Naive thymus-derived CD4-positive, alpha-beta T cell (primary cell): ENCODE measurements at regions not wholly inside any gene's neighbourhood (a gene's known extent, or its start where the extent isn't known, plus 50 kb on each side); places are given as distances from the start of the nearest gene placed in this dataset.

Experiments used
- ATAC-seq: fragments of 150-1000 bp; cut with Tn5 transposase; 2 replicates; pipeline ENCODE4 v1.10.0; 2021; ENCODE audit warnings: mild to moderate bottlenecking, moderate library complexity
- CTCF ChIA-PET: fragments of 350-600 bp; sonication (Branson Sonifier 250); formaldehyde crosslinking; loops from one replicate; lab custom pipeline; 2021; ENCODE audit warnings: antibody characterized with exemption; lab: Charles Lee
- POLR2A ChIA-PET: fragments of 350-600 bp; sonication (Branson Sonifier 250); formaldehyde crosslinking; loops from one replicate; lab custom pipeline; 2021; ENCODE audit warnings: antibody characterized with exemption, inconsistent platforms; lab: Charles Lee
- DNase-seq, 9 donors: peaks; one replicate each; pipeline versions ENCODE4 v3.0.0 to v3.0.0-alpha.2; 2020 to 2022; ENCODE audit warnings: mixed read lengths in 1 of 9
- H3K27ac ChIP-seq: one replicate; pipeline ENCODE4 v1.7.0; 2013; ENCODE audit warnings: mild to moderate bottlenecking, low read depth, low read length, moderate library complexity
- H3K27me3 ChIP-seq, 2 donors: one replicate each; pipeline ENCODE4 v1.7.0; 2013; ENCODE audit warnings: low read length in 2 of 2, mild to moderate bottlenecking in 2 of 2, moderate library complexity in 2 of 2; ENCODE audit not compliant: control insufficient read depth in 2 of 2, insufficient read depth in 2 of 2
- H3K36me3 ChIP-seq, 3 experiments: 1 replicate in 2 of 3; 2 replicates in 1 of 3; pipeline ENCODE4 v1.7.0; 2013; ENCODE audit warnings: low read length in 3 of 3, mild to moderate bottlenecking in 3 of 3, moderate library complexity in 1 of 3; ENCODE audit not compliant: insufficient read depth in 3 of 3, control insufficient read depth in 2 of 3
- H3K4me1 ChIP-seq, 2 donors: one replicate each; pipeline ENCODE4 v1.7.0; 2013; ENCODE audit warnings: low read length in 2 of 2, mild to moderate bottlenecking in 2 of 2, moderate library complexity in 1 of 2; ENCODE audit not compliant: control insufficient read depth in 2 of 2, insufficient read depth in 2 of 2
- H3K4me3 ChIP-seq: 2 replicates; pipeline ENCODE4 v1.7.0; 2013; ENCODE audit warnings: mild to moderate bottlenecking, low read length
- H3K9me3 ChIP-seq, 3 experiments: 1 replicate in 2 of 3; 2 replicates in 1 of 3; pipeline ENCODE4 v1.7.0; 2013; ENCODE audit warnings: low read length in 3 of 3; ENCODE audit not compliant: control insufficient read depth in 2 of 3
- H3K27ac Mint-ChIP-seq, 9 donors: one replicate each; pipeline ENCODE4 v1.8.0; 2020 to 2022; ENCODE audit warnings: mixed read lengths in 9 of 9, mild to moderate bottlenecking in 8 of 9, moderate library complexity in 5 of 9, inconsistent platforms in 2 of 9
- H3K27me3 Mint-ChIP-seq, 5 donors: one replicate each; pipeline ENCODE4 v1.8.0; 2021 to 2022; ENCODE audit warnings: mixed read lengths in 5 of 5, mild to moderate bottlenecking in 1 of 5
- H3K36me3 Mint-ChIP-seq, 5 donors: one replicate each; pipeline ENCODE4 v1.8.0; 2020 to 2022; ENCODE audit warnings: mixed read lengths in 5 of 5, mild to moderate bottlenecking in 3 of 5, inconsistent platforms in 1 of 5
- H3K4me1 Mint-ChIP-seq, 7 donors: one replicate each; pipeline ENCODE4 v1.8.0; 2020 to 2022; ENCODE audit warnings: mixed read lengths in 7 of 7, mild to moderate bottlenecking in 3 of 7, inconsistent platforms in 1 of 7
- H3K4me3 Mint-ChIP-seq, 10 donors: one replicate each; pipeline ENCODE4 v1.8.0; 2020 to 2022; ENCODE audit warnings: mild to moderate bottlenecking in 10 of 10, mixed read lengths in 10 of 10, moderate library complexity in 6 of 10, inconsistent platforms in 2 of 10
- H3K9me3 Mint-ChIP-seq, 11 donors: one replicate each; pipeline ENCODE4 v1.8.0; 2020 to 2022; ENCODE audit warnings: mixed read lengths in 11 of 11, mild to moderate bottlenecking in 4 of 11, inconsistent platforms in 1 of 11, moderate library complexity in 1 of 11
- intact Hi-C, 2 donors: fragments of 100-400 bp; cut with micrococcal nuclease; formaldehyde crosslinking; loops; one replicate each; pipeline ENCODE4 v1.15.1; 2023

- ATAC-seq: no peak
- H3K4me3 Mint-ChIP-seq: no peak overlapping the region
- H3K27ac Mint-ChIP-seq: no peak overlapping the region
- ChIA-PET POLR2A (no interaction called here), CTCF (no interaction called here)
- no peaks in the 10 kb centered on the region for H3K4me1 Mint-ChIP-seq
- Histone ChIP-seq H3K27ac (no peak overlapping the region), H3K4me1 (no peaks in the 10 kb centered on the region), H3K36me3 (no peaks in the 10 kb centered on the region), H3K4me3 (no peak overlapping the region), H3K9me3 (no peaks in the 10 kb centered on the region), H3K27me3 (no peaks in the 10 kb centered on the region)
- H3K27me3 Mint-ChIP-seq: peaks cover 0 to 4% (median 0%) of the 10 kb centered on the region in 5 donors
- H3K36me3 Mint-ChIP-seq: no peaks in the 10 kb centered on the region
- intact Hi-C loops: no loop called here
- no peak for DNase-seq
- peaks cover 0 to 6% (median 0%) of the 10 kb centered on the region in 11 donors for H3K9me3 Mint-ChIP-seq
These were observed 62.4 kb downstream of the CLDN17 start for GRCh38 chr21:30104241-30104640.

- ChIA-PET POLR2A (no interaction called here), CTCF (no interaction called here)
- Histone ChIP-seq H3K27ac (no peak overlapping the region), H3K27me3 (no peaks in the 10 kb centered on the region), H3K36me3 (no peaks in the 10 kb centered on the region), H3K9me3 (no peaks in the 10 kb centered on the region), H3K4me1 (no peaks in the 10 kb centered on the region), H3K4me3 (no peak overlapping the region)
- Mint-ChIP-seq H3K27me3 (peaks cover 0 to 10% (median 0%) of the 10 kb centered on the region in 5 donors), H3K4me1 (no peaks in the 10 kb centered on the region), H3K4me3 (no peak overlapping the region), H3K36me3 (no peaks in the 10 kb centered on the region), H3K27ac (no peak overlapping the region), H3K9me3 (peaks cover 0 to 6% (median 0%) of the 10 kb centered on the region in 11 donors)
- intact Hi-C loops: no loop called here
- DNase-seq: no peak
- ATAC-seq: no peak
These were observed 63.7 kb downstream of the CLDN17 start for GRCh38 chr21:30102871-30103270.

- H3K9me3 ChIP-seq: no peaks in the 10 kb centered on the region
- H3K36me3 Mint-ChIP-seq: no peaks in the 10 kb centered on the region
- no peaks in the 10 kb centered on the region for H3K36me3 ChIP-seq
- no peaks in the 10 kb centered on the region for H3K4me1 Mint-ChIP-seq
- peaks cover 0 to 6% (median 0%) of the 10 kb centered on the region in 11 donors for H3K9me3 Mint-ChIP-seq
- intact Hi-C loops: no loop called here
- POLR2A ChIA-PET: no interaction called here
- ATAC-seq (no peak), DNase-seq (no peak)
- no peak overlapping the region for H3K27ac Mint-ChIP-seq
- no peak overlapping the region for H3K4me3 Mint-ChIP-seq
- no peaks in the 10 kb centered on the region for H3K4me1 ChIP-seq
- no peak overlapping the region for H3K27ac ChIP-seq
- H3K27me3 ChIP-seq: no peaks in the 10 kb centered on the region
- CTCF ChIA-PET: no interaction called here
- H3K27me3 Mint-ChIP-seq: peaks cover 0 to 10% (median 0%) of the 10 kb centered on the region in 5 donors
- H3K4me3 ChIP-seq: no peak overlapping the region
These were observed 64.6 kb downstream of the CLDN17 start for GRCh38 chr21:30101967-30102366.

DNA sequence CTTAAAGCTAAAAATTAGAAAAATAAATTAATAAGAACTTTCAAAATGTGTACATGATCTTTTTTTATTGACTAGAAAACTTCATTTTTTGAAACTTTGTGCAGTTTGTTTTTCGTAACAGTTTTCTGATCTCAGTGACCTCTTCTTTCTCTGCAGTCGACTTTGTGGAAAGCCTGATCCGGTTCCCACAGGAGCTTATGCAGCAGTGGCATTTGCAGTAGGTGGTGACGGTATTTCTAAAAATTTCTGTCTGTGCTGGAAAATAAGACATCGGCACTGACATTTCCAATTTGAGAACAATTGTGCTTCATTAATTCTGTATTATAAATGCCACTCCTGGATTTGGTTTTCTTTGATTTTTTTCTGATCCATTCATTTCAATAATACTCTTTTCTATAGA is 68.8 kb downstream of the CLDN17 start:
- no peaks in the 10 kb centered on the region for H3K27me3 ChIP-seq
- no peaks in the 10 kb centered on the region for H3K9me3 ChIP-seq
- H3K4me3 ChIP-seq: no peak overlapping the region
- ATAC-seq: no peak
- ChIA-PET CTCF (no interaction called here), POLR2A (no interaction called here)
- Mint-ChIP-seq H3K27ac (no peak overlapping the region), H3K9me3 (peaks cover 0 to 5% (median 0%) of the 10 kb centered on the region in 11 donors), H3K27me3 (peaks cover 0 to 18% (median 0%) of the 10 kb centered on the region in 5 donors), H3K36me3 (no peaks in the 10 kb centered on the region), H3K4me3 (no peak overlapping the region), H3K4me1 (no peaks in the 10 kb centered on the region)
- H3K4me1 ChIP-seq: no peaks in the 10 kb centered on the region
- no peak overlapping the region for H3K27ac ChIP-seq
- intact Hi-C loops: no loop called here
- no peak for DNase-seq
- no peaks in the 10 kb centered on the region for H3K36me3 ChIP-seq

- Histone ChIP-seq H3K27ac (no peak overlapping the region), H3K4me1 (no peaks in the 10 kb centered on the region), H3K27me3 (no peaks in the 10 kb centered on the region), H3K9me3 (no peaks in the 10 kb centered on the region), H3K4me3 (no peak overlapping the region), H3K36me3 (no peaks in the 10 kb centered on the region)
- intact Hi-C loops: no loop called here
- DNase-seq (no peak), ATAC-seq (no peak)
- peaks cover 0 to 6% (median 1%) of the 10 kb centered on the region in 11 donors for H3K9me3 Mint-ChIP-seq
- ChIA-PET POLR2A (interaction anchor here (0.7 kb wide), 1 partner anchor 18 kb away, joined by 6 read pairs; no protein-coding TSS in a partner anchor), CTCF (no interaction called here)
- no peak overlapping the region for H3K27ac Mint-ChIP-seq
- H3K4me1 Mint-ChIP-seq: no peaks in the 10 kb centered on the region
- H3K4me3 Mint-ChIP-seq: no peak overlapping the region
- no peaks in the 10 kb centered on the region for H3K36me3 Mint-ChIP-seq
- peaks cover 0 to 23% (median 13%) of the 10 kb centered on the region in 5 donors for H3K27me3 Mint-ChIP-seq
These were observed 83.2 kb downstream of the CLDN17 start for GRCh38 chr21:30083225-30083945.

DNA sequence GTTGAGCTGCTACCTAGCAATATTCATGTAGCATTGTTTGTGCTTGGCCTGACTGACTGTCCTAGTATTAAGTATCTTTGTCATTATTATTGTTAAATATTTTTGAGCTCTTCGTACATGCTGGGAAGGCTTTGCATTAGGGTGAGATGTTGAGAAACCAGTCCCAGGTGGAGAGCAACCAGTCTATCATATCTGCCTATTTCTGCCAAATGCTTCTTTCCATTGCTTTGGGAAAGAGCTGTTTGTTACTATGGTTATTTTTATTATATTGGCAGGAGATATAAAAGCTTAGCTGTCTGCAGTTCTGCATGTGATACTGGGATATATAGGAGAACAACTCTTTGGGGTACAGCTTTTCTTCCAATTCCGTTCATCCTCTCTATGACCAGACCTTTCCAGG is 85.1 kb downstream of the CLDN17 start:
- intact Hi-C loops: no loop called here
- peaks cover 0 to 26% (median 13%) of the 10 kb centered on the region in 5 donors for H3K27me3 Mint-ChIP-seq
- H3K4me3 ChIP-seq: no peak overlapping the region
- no peaks in the 10 kb centered on the region for H3K27me3 ChIP-seq
- no peak overlapping the region for H3K27ac ChIP-seq
- ATAC-seq (no peak), DNase-seq (no peak)
- H3K36me3 ChIP-seq: no peaks in the 10 kb centered on the region
- peaks cover 0 to 3% (median 0%) of the 10 kb centered on the region in 3 experiments for H3K9me3 ChIP-seq
- H3K27ac Mint-ChIP-seq: no peak overlapping the region
- no peak overlapping the region for H3K4me3 Mint-ChIP-seq
- no peaks in the 10 kb centered on the region for H3K4me1 ChIP-seq
- H3K36me3 Mint-ChIP-seq: no peaks in the 10 kb centered on the region
- ChIA-PET CTCF (no interaction called here), POLR2A (no interaction called here)
- H3K4me1 Mint-ChIP-seq: no peaks in the 10 kb centered on the region
- peaks cover 0 to 13% (median 6%) of the 10 kb centered on the region in 11 donors for H3K9me3 Mint-ChIP-seq

DNA sequence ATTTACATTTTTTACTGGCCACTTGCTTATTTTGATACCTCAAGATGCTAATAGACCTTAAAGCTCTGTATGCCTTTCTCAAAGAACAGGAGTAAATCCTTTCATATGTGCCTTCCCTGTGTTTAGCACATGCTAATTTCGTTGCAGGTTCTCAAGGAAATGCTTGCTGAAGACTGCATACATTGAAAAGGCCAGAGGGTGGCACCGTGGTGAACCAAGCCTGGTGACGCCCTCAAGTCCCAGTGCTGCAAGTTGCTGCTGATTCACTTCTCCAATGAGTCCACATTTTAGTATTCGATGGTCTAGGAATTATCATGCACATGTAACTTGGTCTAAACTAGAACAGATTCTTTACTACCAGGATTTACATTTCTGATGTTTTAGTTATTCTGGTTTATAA is 94.1 kb downstream of the CLDN17 start:
- intact Hi-C loops: no loop called here
- Mint-ChIP-seq H3K4me3 (no peak overlapping the region), H3K36me3 (peaks cover 0 to 5% (median 0%) of the 10 kb centered on the region in 5 donors), H3K27ac (no peak overlapping the region), H3K9me3 (peaks cover 0 to 25% (median 6%) of the 10 kb centered on the region in 11 donors), H3K27me3 (peaks cover 0 to 39% (median 15%) of the 10 kb centered on the region in 5 donors), H3K4me1 (no peaks in the 10 kb centered on the region)
- peaks cover 0 to 8% (median 0%) of the 10 kb centered on the region in 3 experiments for H3K9me3 ChIP-seq
- no peaks in the 10 kb centered on the region for H3K27me3 ChIP-seq
- no peaks in the 10 kb centered on the region for H3K4me1 ChIP-seq
- no peak overlapping the region for H3K27ac ChIP-seq
- no peak overlapping the region for H3K4me3 ChIP-seq
- DNase-seq (no peak), ATAC-seq (no peak)
- POLR2A ChIA-PET: no interaction called here
- CTCF ChIA-PET: no interaction called here
- no peaks in the 10 kb centered on the region for H3K36me3 ChIP-seq
